ENCODE measurements at regions not wholly inside any gene's neighbourhood (a gene's known extent, or its start where the extent isn't known, plus 50 kb on each side); places are given as distances from the start of the nearest gene placed in this dataset.

GRCh38 chr22:47625013-47625385 lies 862.5 kb downstream of the TBC1D22A start:
- DNase-seq (ENCODE audit: low spot score) (no peak), FAIRE-seq (no peak), ATAC-seq (no peak)
- CTCF ChIA-PET (ENCODE audit: low intra/inter-chr PET ratio, low total read pairs): no interaction called here
- intact Hi-C loops (cut with micrococcal nuclease; ENCODE audit: unreplicated experiment) (no loop called here), in situ Hi-C loops (cut with HindIII; ENCODE audit: extremely low pct_ligation_motif_present, low pct_unique_long_range_greater_than_20kb) (loop anchor here (10.0 kb wide), 1 partner anchor 870 kb away; no protein-coding TSS in a partner anchor)
- Histone ChIP-seq H3K4me2 (ENCODE audit: low read depth, low read length) (no peak overlapping the region), H4K20me1 (ENCODE audit: insufficient read depth, low read length) (no peaks in the 10 kb centered on the region), H3K4me1 (ENCODE audit: insufficient read depth, low read length) (no peaks in the 10 kb centered on the region), H3K4me3 (replicated peaks in 1 of 3; ENCODE audit: insufficient read depth in 1 of 3, low read depth in 2 of 3, low read length in 3 of 3) (no peak overlapping the region), H3K9me3 (ENCODE audit: low read length) (no peaks in the 10 kb centered on the region), H3K36me3 (replicated peaks in 1 of 2; ENCODE audit: control insufficient read depth in 1 of 2, insufficient read depth in 2 of 2, low read length in 2 of 2) (no peaks in the 10 kb centered on the region), H3K9ac (ENCODE audit: insufficient read depth, low read depth, low read length) (no peak overlapping the region), H3K27ac (ENCODE audit: extremely low read length, insufficient read depth, low read length) (no peak overlapping the region), H3K79me2 (ENCODE audit: insufficient read depth, low read length) (no peaks in the 10 kb centered on the region), H2AFZ (ENCODE audit: low read length) (no peak overlapping the region), H3K27me3 (ENCODE audit: control insufficient read depth in 1 of 2, insufficient read depth in 2 of 2, low read length in 2 of 2) (peaks cover 16 to 53% of the 10 kb centered on the region in 2 experiments)
- TF ChIP-seq MLLT10 (CRISPR knock-in tag; IDR thresholded peaks at IDR 0.05) (no peak), ZNF740 (CRISPR knock-in tag; IDR thresholded peaks at IDR 0.05) (no peak), SALL1 (CRISPR knock-in tag; IDR thresholded peaks at IDR 0.05) (no peak), ZNF264 (CRISPR knock-in tag; IDR thresholded peaks at IDR 0.05) (no peak), LBX2 (CRISPR knock-in tag; IDR thresholded peaks at IDR 0.05; ENCODE audit: borderline replicate concordance) (no peak), SIN3A (IDR thresholded peaks at IDR 0.05; ENCODE audit: borderline replicate concordance, low read depth, low read length) (no peak), TAF1 (CRISPR knock-in tag; IDR thresholded peaks at IDR 0.05) (no peak), ARID3A (IDR thresholded peaks at IDR 0.05; ENCODE audit: low read depth, low read length) (no peak), MEIS2 (CRISPR knock-in tag; IDR thresholded peaks at IDR 0.05) (no peak), CHCHD3 (CRISPR knock-in tag; IDR thresholded peaks at IDR 0.05) (no peak), TRIM22 (IDR thresholded peaks at IDR 0.05) (no peak), MIXL1 (CRISPR knock-in tag; IDR thresholded peaks at IDR 0.05) (no peak), ZEB1 (IDR thresholded peaks at IDR 0.05; ENCODE audit: insufficient replicate concordance, low read depth) (no peak), RBM22 (optimal IDR thresholded peaks at IDR 0.05; ENCODE audit: low read length) (no peak), ZBED4 (CRISPR knock-in tag; IDR thresholded peaks at IDR 0.05; ENCODE audit: borderline replicate concordance) (no peak), ZNF724P (CRISPR knock-in tag; IDR thresholded peaks at IDR 0.05; ENCODE audit: borderline replicate concordance) (no peak)
- no TSS peak for BruUV-seq (replicated peaks)
- POLR2A ChIA-PET: no interaction called here
- 0% methylated on average over 2 of the region's 13 CpGs for WGBS (ENCODE audit: low lambda C conversion rate)

Data from HepG2 (cell line).